ENCODE measurements at regions not wholly inside any gene's neighbourhood (a gene's known extent, or its start where the extent isn't known, plus 50 kb on each side); places are given as distances from the start of the nearest gene placed in this dataset.
A peak's percentile ranks its signal among the peaks of the same experiment; 100 is the strongest.
"Not testable (repeated sequence)": the region's sequence is repeated elsewhere in the genome, so short reads cannot be mapped to it uniquely, and the experiment has no call there.

DNA sequence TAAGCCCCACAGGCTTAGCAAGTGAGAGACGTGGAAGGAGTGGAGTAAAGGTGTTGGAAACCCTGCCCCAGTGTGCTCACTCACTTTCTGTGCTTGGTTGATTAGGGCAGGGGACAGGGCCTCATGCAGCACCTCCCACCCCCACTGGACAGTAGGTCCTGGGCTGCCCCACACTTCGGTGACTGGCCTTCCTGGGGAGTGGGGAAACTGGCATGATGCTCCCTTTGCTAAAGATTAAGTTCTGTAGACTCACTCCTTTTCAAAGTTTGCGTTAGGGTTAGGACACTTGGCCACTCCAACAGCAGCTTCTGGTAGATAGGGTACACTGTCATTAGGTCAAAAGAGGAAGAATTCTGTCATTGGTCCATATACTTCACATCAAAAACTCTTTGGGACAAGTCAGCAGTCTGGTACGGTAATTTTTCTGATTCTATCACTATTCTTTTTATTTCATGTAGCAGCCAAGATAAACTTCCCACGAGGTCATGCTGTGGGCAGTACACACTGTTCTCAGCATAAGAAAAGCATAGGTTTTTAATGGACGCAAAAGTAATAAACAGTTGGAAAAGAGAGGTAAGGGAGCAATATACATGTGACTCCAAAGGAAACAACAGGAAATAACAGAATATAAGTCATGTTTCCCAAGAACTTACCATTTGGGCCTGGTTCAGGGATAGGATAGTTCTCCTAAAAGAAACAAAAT, 106.6 kb upstream of the TERB2 start:
- not testable (repeated sequence) for DNase-seq

DNA sequence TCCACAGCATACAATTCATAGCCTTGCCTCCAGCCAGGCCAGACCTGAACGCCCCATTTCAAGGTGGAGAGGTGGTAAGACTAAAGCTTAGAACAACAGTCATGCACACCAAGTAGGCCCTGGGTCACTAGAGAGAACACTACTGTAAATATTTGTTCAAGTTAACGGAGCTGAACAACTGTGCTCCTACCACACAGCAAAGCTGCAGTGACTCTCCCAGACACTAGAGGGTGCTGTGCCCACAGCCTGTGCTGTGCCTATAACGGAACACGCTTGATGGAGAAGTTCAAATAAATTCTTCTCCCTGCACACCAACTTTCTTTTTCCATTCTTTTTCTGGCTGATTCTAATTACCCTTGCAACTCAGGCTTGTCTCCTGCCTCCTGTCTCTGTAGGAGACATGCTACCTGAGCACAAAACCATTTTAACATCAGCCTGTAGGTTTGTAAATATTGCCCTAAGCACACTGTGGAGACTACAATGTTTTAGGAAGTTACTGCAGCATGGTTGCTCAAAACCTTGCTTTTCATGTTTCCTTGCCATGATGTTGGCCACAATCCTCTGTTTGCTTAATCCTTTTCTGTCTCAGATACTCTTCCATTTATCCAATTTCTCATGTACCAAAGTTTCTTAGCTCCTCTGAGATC, 103.1 kb upstream of the TERB2 start:
- DNase-seq: peak; percentile 51

DNA sequence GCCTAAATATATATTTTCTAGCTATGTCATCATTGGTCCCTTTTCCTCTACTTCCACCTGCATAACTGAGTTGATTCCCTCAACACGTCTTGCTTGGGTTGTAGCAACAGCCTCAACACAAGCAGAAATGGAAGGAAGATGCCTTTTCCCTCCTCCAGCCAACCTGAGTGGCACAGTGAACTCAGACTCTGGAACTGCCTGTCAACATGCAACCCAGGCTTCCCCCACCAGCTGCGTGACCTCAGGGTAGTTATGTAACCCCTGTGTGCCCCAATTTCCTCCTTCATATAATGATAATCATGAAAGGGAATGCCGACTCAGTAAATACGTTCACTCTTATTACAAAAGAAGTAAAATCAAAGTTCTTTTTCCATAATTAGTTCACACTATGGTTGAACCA, 101.8 kb upstream of the TERB2 start:
- not testable (repeated sequence) for DNase-seq

DNA sequence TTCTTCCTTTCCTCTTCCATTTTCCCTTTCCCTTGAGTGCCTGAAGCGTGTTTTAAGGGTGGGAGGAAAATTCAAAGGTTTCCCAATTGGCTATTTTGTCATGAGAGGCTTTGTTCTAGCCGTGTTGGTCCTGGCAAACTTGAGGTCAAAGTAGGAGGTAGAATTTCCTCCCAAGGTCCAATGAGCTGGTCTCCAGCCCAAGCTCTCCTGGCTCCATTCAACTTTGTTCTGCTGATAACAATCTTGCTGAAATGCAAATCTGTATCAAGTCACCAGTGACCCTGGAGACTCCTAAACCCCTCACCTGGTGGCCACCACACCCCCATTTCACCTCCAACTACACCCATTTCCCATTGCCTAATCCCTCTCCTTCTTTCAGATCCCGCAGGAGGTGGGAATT, 100.2 kb upstream of the TERB2 start:
- DNase-seq: not testable (repeated sequence)

DNA sequence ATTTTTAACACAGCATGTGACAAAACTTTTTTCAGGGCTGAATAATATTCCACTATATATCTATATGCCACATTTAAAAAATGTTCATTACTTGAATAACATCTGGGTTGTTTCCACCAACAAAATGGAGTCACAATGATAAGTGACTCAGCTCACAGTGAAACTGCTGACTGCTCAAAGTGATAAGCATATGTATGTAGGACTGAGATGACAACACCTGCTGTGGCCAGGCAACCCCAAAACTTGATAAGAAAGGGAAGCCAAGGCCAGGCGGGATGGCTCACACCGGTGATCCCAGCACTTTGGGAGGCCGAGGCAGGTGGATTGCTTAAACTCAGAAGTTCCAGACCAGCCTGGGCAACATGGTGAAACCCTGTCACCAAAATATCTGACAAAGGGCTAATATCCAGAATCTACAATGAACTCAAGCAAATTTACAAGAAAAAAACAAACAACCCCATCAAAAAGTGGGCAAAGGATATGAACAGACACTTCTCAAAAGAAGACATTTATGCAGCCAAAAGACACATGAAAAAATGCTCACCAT, 99.2 kb upstream of the TERB2 start:
- DNase-seq: not testable (repeated sequence)

DNA sequence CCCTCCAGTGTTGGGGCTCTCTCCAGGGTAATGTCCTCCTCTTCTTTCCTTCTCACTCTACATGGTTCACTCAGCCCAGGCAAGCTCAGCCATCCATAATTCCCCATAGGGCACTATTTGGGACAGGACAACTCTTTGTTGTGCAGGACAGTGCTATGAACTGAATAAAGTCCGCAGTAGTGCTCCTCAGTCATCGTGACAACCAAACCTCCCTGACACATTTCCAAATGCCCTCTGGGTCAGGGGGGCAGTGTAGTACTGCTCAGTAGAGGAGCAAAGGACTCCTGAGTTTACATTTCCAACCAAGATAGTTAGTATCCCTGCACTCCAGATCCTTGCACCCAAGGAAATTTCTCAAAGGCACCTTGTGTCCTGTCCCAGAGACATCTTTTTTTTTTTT, 97.4 kb upstream of the TERB2 start:
- DNase-seq: not testable (repeated sequence)

DNA sequence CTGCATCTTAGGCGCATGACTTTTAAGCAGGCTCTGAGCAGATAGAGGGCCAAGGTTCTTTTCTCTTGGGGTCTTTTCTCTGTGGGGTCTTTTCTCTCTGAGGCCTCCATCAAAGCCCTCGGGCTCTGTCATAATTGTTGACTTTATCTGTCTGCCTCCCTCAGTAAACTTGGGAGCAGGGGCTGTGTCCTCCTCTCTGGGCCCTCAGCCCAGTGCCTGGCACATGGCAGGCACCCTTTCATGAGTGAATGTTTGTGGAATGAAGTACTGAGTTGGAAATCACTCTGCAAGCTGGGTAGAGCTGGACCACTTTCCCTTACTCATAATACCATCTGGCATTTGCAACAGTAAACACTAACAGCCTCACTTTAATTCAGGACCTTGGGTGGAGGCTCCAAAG, 96.3 kb upstream of the TERB2 start:
- not testable (repeated sequence) for DNase-seq

DNA sequence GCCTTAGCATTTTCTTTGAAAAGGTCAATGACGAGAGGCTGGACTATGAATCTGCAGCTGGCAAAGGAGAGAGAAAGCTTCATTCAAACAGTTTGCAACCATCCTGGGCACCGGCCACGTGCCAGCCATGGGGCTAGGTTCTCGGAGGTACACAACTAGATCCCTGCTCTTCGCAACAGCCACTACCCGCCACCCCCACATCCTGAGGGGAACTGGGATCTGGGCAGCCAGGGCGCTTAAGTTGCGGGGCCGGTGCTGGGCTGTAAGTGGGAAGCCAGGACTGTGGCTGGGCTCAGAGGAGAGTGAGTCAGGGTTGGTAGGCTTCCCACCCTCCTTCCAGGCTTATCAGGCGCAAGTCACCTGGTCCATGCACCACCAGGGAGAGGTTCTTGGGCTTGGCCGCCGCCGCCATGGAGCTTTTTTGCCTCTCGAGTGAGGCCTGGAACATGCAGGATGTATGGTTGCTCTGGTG, 95.0 kb upstream of the TERB2 start:
- no peak for DNase-seq

DNA sequence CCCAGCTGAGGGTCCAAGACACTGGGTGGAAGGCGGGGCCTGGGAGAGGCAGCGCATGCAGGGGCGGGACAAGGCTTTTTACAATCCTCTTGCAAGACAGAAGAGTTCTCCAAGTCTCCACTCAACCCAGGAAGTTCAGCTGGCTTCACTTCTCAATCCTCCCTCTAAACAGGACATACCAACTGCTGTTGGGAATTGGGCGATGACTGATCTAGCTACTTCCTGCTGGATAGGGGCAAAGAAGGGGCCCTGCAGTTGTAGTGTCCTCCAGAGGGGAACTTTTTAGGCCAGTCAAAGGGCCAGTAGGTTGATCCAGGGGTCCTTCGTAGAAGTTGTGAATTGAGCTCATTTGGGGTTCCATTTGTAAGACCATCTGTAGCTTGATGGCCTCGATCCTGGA, 94.6 kb upstream of the TERB2 start:
- no peak for DNase-seq

DNA sequence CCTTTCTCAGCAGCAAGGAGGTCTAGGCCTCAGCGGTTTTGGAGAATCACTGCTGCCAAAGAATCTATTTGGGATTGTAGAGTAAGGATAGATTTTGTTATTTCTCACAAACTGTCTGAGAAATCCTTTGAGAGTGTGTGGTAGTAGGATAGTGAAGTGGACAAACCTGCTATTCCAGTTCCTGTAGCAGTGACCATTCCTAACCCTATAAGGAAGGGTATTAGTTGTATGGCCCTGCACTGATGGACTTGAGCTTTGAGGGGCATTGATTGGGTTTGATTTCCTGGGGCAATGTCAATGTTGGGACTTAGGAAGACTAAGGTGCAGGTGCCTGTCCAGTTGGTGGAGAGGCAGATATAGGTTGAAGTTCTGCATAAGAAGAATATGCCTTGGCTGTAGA, 93.6 kb upstream of the TERB2 start:
- not testable (repeated sequence) for DNase-seq

DNA sequence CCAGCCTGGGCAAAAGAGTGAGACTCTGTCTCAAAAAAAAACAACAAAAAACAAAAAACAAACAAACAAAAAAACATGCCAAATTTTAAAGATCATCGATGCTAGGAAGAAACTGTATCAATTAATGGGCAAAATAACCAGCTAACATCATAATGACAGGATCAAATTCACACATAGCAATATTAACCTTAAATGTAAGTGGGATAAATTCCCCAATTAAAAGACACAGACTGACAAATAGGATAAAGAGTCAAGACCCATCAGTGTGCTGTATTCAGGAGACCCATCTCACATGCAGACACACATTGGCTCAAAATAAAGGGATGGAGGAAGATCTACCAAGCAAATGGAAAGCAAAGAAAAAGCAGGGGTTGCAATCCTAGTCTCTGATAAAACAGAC, 88.4 kb upstream of the TERB2 start:
- not testable (repeated sequence) for DNase-seq

DNA sequence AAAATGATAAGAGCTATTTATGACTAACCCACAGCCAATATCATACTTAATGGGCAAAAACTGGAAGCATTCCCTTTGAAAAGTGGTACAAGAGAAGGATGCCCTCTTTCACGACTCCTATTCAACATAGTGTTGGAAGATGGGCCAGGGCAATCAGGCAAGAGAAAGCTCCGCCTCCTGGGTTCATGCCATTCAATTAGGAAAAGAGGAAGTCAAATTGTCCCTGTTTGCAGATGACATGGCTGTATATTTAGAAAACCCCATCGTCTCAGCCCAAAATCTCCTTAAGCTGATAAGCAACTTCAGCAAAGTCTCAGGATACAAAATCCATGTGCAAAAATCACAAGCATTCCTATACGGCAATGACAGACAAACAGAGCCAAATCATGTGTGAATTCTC, 86.4 kb upstream of the TERB2 start:
- not testable (repeated sequence) for DNase-seq

DNA sequence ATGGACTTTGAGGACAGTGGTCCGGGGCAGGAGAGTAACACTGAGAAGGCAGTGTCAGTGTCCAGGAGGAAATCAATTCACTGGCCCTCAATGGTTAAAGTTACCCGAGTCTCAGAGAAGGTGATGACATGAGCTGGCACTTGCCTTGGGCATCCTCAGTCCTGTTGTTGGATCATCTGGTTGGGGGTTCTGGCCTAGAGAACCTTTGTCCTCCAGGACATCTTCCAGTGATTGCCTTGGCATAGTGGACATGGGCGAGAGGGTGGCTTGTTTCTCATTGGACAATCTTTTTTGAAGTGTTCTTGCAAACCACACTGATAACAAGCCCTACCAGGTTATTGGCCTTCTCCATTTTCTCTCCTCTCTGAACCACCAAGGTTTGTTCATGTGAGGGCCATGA, 83.4 kb upstream of the TERB2 start:
- DNase-seq: no peak

DNA sequence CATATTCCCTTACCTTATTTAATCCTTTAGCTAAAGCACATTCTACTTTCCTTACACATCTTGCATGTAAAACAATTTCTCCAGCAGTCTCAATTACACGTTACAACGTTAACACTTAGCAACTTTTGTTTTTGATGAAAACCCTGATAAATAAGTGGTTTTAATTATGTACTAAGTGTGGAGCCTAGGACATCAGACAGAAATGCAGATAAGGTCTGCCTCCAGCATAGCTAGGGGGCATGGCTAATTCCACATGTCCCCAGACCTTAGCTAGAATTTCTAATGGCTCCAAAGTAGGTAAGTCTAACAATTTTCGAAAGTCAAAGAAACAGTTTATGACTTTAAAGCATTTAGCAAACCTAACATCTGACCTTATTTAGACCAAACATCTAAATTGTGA, 77.4 kb upstream of the TERB2 start:
- DNase-seq: no peak

DNA sequence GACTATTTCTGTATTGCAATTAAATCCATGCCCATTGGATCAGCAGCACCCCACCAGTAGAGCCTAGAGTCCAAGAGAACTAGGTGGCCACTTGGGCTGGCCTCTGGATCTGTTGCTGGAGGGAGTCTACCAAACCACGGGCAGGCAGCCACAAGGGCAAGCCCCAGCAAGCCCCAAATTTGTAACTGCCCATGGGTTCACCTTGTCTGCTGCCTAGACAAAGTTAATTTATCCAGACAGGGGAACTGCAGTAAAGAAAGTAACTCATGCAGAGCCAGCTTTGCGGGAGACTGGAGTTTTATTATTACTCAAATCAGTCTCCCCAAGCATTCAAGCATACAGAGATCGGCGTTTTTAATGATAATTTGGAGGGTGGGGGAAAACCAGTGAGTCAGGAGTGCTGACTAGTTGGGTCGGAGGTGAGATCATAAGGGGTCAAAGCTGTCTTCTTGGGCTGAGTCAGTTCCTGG, 74.0 kb upstream of the TERB2 start:
- no peak for DNase-seq

DNA sequence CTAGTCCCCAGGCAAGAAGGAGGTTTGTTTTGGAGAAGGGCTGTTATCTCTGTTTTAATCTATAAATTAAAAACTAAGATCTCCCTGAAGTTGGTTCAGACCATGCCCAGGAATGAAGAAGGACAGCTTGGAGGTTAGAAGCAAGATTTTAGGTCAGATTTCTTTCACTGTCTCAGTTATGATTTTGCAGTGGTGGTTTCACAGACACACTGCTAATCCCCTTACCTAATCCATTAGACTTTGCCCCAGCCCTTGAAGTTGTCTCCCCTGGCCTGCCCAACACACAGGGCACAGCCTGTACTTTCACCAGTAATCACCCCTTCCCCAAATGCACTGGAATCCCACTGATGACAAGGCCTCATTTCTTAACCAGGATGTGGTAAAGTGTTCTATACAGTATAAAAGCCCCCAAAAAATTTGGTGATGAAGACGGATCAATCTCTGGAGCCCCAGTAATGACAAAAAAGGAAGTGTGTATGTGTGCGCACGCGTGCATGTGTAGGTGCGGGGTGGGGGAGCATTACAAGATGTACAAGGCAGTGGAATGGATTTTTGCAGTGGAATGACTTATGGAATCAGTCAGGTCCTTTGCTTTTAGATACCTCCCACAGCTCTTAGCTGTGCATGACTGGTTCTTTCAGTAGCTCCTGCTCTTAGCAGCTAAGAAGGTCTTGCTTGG, 73.1 kb upstream of the TERB2 start:
- DNase-seq: no peak

DNA sequence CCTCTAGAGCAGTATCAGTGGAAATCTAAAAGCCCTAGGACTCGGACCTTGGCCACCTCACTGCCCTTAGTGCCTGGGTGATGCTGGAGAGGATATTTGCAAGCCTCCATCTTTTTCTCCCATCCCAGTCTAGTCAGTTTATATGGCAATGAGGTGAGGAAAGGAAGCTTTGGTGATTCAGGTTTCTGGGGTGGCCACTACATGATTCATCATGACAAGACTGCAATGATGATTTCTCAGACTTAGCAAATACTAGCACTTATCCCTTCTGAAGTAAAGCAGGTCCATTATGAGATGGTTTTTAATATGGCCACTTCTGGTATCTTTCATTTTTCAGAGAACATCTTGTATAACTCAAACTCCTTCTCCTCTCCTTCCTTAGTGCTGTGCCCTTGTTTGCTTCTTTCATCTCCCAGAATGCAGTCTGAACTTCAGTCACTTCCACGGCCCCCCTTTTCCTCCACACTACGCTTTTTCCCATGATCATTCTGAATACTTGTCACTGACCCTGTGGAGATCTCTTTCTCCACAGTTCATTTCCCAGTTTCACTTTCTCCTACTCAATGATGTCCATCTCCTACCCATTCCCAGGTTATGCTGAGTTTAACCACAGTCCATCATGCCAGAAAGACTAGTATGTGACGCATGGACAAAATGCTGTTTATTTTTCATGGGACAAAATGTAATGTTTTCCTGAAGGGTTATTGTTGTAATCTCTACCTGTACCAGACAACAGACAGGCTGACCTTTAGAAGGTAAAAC, 57.4 kb upstream of the TERB2 start:
- not testable (repeated sequence) for DNase-seq

DNA sequence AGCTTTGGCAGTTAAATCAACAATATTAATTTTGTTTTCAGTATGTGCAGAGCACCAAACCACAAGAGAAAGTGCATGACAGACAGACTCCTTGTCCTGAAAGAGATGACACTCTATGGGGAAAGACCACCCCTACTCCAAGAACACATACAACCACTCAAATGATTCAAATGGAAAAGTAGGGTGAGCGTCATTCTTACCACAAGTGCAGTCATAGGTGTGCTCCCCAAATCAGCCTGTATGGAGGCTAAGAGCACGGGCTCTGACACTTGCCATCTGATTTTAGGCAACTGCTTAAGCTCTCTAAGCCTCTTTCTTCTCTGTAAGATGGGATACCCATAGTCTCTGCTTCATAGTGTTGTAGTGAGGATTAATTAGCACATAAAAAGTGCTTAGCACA, 56.7 kb upstream of the TERB2 start:
- not testable (repeated sequence) for DNase-seq

DNA sequence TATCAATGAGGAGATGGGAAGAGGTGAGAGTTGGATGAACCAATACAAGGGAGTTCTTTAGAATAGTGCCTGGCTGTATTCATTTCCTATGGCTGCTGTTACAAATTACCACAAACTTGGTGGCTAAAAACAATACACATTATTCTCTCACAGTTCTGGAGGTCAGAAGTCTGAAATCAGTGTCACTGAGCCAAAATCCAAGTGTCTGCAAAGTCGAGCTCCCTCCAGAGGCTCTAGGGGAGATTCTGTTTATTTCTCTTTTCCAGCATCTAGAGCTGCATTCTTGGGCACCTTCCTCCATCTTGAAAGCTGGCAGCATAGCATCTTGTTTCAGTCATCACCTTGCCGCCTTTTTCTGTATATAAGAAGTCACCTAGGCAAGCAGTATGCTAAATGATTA, 55.7 kb upstream of the TERB2 start:
- DNase-seq: not testable (repeated sequence)

DNA sequence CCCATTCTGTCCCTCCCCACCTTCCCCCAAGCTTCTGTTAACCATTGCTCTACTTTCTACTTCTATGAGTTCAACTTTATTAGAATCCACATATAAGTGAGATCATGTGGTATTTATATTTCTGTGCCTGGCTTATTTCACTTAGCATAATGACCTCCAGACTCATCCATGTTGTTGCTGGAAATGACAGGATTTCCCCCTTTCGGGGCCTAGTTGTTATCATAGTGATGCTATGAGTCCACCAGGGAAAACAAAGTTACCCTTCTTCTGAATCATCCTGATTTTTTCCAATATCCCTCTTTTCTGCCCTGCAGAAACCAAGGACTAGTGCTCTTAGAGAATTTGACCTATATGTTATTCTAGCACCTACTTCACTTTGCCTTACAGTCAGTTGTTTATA, 53.2 kb upstream of the TERB2 start:
- DNase-seq: not testable (repeated sequence)

DNA sequence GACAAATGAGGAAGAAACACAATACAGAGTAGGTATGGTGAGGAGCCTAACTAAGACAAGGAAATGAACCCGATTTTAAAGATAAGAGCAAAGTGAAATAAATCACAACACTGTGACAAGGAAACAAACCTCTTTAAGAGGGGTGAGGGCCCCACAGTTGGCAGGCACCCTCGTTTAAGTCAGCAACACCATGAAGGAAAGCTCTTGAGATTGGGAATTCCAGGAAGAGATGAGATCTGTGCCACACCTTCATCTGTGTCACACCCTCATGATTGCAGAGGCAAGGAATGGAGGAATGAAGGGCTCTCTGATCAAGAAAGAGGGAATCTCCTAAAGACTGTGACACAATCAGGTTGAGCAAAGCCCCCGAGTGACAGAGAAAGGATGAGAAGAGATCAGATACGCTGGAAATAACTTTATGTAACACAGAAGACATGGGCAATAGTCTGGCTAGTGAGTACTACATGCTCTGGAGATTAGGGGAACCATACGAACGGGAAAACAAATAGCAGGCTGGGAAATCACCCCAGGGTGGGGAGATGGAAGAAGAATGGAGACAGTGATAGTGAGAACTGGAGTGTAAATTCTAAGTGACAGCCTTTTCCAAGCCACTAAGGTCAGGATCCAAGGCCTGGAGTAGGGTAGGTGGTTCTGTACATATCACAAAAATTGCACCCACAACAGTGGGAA, 51.7 kb upstream of the TERB2 start:
- not testable (repeated sequence) for DNase-seq

All from central memory CD4-positive, alpha-beta T cell (primary cell).